NB4 (cell line): ENCODE measurements at regions not wholly inside any gene's neighbourhood (a gene's known extent, or its start where the extent isn't known, plus 50 kb on each side); places are given as distances from the start of the nearest gene placed in this dataset.
A peak's percentile ranks its signal among the peaks of the same experiment; 100 is the strongest.

Experiments used
- DNase-seq: peaks from one replicate; pipeline ENCODE4 v3.0.0; 2010; ENCODE audit warnings: low read depth
- H3K4me3 ChIP-seq: one replicate; pipeline ENCODE4 v1.5.1; 2011; ENCODE audit warnings: mild to moderate bottlenecking, low read depth, low read length, moderate library complexity
- CTCF ChIP-seq: IDR thresholded peaks from one replicate; pipeline ENCODE4 v1.5.1; 2012; ENCODE audit warnings: low read depth, low read length
- MAX ChIP-seq: IDR thresholded peaks from 2 replicates; pipeline ENCODE4 v1.6.1; 2011; ENCODE audit warnings: low read depth, low read length
- MYC ChIP-seq: IDR thresholded peaks from 2 replicates; pipeline ENCODE4 v1.6.1; 2011; ENCODE audit warnings: low read depth, low read length
- POLR2A ChIP-seq: IDR thresholded peaks from 2 replicates; pipeline ENCODE4 v1.6.1; 2011; ENCODE audit warnings: mild to moderate bottlenecking; ENCODE audit not compliant: insufficient read length; ENCODE audit errors: extremely low read depth

GRCh38 chr1:37400466-37401225, 73.7 kb upstream of the ZC3H12A start:
- no peak for DNase-seq
- no peak overlapping the region for H3K4me3 ChIP-seq

DNA sequence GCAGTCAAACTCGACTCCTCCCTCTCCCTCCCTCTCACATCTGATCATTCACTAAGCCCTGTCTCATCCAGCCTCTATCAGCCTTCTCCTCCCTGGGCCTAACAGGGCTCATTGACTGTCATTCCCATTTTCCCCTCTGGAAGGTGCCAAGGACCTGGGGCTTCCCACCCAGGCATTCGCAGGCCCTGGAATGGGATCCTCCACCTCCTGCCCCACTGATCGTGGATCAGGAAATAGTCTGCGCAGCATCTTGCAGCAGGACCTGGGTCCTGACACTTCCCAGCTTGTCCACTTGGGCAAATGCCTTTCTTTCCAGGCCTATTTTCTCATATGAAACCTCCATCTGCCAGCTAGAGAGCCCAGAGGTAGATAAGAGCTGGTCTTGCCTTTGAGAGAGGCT, 71.2 kb upstream of the ZC3H12A start:
- peak; percentile 9 for DNase-seq
- no peak for TF ChIP-seq CTCF
- no peak for TF ChIP-seq MYC
- no peak for TF ChIP-seq POLR2A
- no peak for TF ChIP-seq MAX
- H3K4me3 ChIP-seq = no peak overlapping the region

More at GRCh38 chr1:37400466-37401225, 73.7 kb upstream of the ZC3H12A start:
- TF ChIP-seq MYC (no peak), MAX (no peak), CTCF (no peak), POLR2A (no peak)

GRCh38 chr1:37404711-37405110, 69.7 kb upstream of the ZC3H12A start:
- DNase-seq = peak; percentile 27

GRCh38 chr1:37410105-37410504, 64.3 kb upstream of the ZC3H12A start:
- DNase-seq = no peak
- TF ChIP-seq MYC (no peak), POLR2A (no peak), MAX (no peak), CTCF (no peak)
- no peak overlapping the region for H3K4me3 ChIP-seq

More at GRCh38 chr1:37404711-37405110, 69.7 kb upstream of the ZC3H12A start:
- no peak overlapping the region for H3K4me3 ChIP-seq
- TF ChIP-seq MYC (no peak), CTCF (no peak), MAX (no peak), POLR2A (no peak)

DNA sequence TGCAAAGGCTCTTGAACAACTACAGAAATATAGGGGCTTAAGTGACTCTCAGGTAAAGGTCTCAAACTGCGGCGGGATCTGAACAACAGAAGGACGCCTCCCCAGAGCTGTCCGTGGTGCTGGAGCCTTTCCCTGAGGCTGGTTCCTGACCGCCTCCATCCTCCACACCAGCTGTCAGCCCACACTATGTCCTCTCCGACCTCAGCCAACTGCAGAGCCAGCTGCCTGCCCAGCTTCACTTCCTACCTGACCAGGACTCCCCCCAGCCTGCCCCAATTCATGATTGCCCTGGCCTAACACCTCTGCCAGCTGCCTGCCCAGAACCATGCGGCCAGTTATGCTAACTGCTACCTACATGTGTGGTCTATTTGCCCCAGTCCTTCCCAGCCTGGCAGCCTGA, 63.6 kb upstream of the ZC3H12A start:
- DNase-seq = peak; percentile 42
- TF ChIP-seq CTCF (no peak), POLR2A (no peak), MYC (no peak), MAX (no peak)
- no peak overlapping the region for H3K4me3 ChIP-seq
